GM12872 (cell line): ENCODE measurements at regions not wholly inside any gene's neighbourhood (a gene's known extent, or its start where the extent isn't known, plus 50 kb on each side); places are given as distances from the start of the nearest gene placed in this dataset.
A peak's percentile ranks its signal among the peaks of the same experiment; 100 is the strongest.

Experiments
- CTCF ChIP-seq: IDR thresholded peaks from 3 replicates; pipeline ENCODE4 v1.5.1; 2011; ENCODE audit warnings: low read depth, mild to moderate bottlenecking, low read length, moderate library complexity; ENCODE audit not compliant: insufficient read depth

GRCh38 chr1:5515501-5515900, 476.7 kb downstream of the NPHP4 start:
- TF ChIP-seq CTCF: no peak

GRCh38 chr1:5514527-5515183, 477.6 kb downstream of the NPHP4 start:
- TF ChIP-seq CTCF: peak; percentile 99

- TF ChIP-seq CTCF: no peak
These were observed 478.2 kb downstream of the NPHP4 start for GRCh38 chr1:5513846-5514526.

GRCh38 chr1:5513179-5513578, 479.0 kb downstream of the NPHP4 start:
- no peak for TF ChIP-seq CTCF

GRCh38 chr1:5511381-5512097, 480.7 kb downstream of the NPHP4 start:
- TF ChIP-seq CTCF: no peak

GRCh38 chr1:5509664-5510452, 482.4 kb downstream of the NPHP4 start:
- TF ChIP-seq CTCF: peak; percentile 99
